Neural crest cell (in vitro differentiated cells): ENCODE measurements at regions not wholly inside any gene's neighbourhood (a gene's known extent, or its start where the extent isn't known, plus 50 kb on each side); places are given as distances from the start of the nearest gene placed in this dataset.

ENCODE experiments used
- DNase-seq: peaks from one replicate; pipeline ENCODE4 v3.0.0; 2021; ENCODE audit warnings: low read depth, mixed read lengths, low spot score
- H3K27ac Mint-ChIP-seq: one replicate; pipeline ENCODE4 v1.8.0; 2021; ENCODE audit warnings: mild to moderate bottlenecking, mixed read lengths; ENCODE audit not compliant: unreplicated experiment
- H3K27me3 Mint-ChIP-seq: 2 replicates; pipeline ENCODE4 v1.8.0; 2021; ENCODE audit warnings: low read depth, mild to moderate bottlenecking, mixed read lengths
- H3K36me3 Mint-ChIP-seq: 2 replicates; pipeline ENCODE4 v1.8.0; 2021; ENCODE audit warnings: low read depth, mild to moderate bottlenecking, mixed read lengths
- H3K4me1 Mint-ChIP-seq: 2 replicates; pipeline ENCODE4 v1.8.0; 2021; ENCODE audit warnings: mixed read lengths
- H3K4me3 Mint-ChIP-seq: one replicate; pipeline ENCODE4 v1.8.0; 2021; ENCODE audit warnings: mild to moderate bottlenecking, mixed read lengths
- H3K9me3 Mint-ChIP-seq: 2 replicates; pipeline ENCODE4 v1.8.0; 2021; ENCODE audit warnings: mixed read lengths
- TF ChIP-seq, protein P1 (sequence below): fragments of 200-600 bp; sonication (generic); conservative IDR thresholded peaks from 2 replicates; pipeline ENCODE4 v1.5.0; 2021; ENCODE audit warnings: antibody characterized with exemption, mild to moderate bottlenecking

DNA sequence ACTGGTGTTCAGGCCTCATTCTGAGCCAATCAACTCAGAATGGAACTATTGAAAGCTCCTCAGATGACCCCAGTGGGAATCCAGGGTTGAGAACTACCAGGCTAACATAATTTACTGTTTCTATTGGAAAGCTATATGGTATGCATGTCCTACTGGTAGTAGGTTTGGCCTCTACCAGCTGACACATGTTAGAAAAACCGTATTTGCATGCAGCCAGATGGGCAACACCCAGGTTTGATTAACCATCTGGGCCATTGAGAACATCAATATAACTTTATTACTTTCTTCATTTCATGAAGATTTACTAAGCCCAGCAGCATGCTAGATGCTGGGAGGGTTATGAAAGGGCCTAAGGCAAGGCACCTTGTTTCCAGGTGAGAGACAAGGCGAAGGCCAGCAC, 181.4 kb upstream of the PARP11 start:
- Mint-ChIP-seq H3K9me3 (peaks cover 5% of the 10 kb centered on the region), H3K27ac (no peak overlapping the region), H3K4me3 (no peak overlapping the region), H3K4me1 (no peaks in the 10 kb centered on the region), H3K36me3 (no peaks in the 10 kb centered on the region), H3K27me3 (peaks cover 5% of the 10 kb centered on the region)
- no peak for DNase-seq
- TF ChIP-seq, protein P1, sequence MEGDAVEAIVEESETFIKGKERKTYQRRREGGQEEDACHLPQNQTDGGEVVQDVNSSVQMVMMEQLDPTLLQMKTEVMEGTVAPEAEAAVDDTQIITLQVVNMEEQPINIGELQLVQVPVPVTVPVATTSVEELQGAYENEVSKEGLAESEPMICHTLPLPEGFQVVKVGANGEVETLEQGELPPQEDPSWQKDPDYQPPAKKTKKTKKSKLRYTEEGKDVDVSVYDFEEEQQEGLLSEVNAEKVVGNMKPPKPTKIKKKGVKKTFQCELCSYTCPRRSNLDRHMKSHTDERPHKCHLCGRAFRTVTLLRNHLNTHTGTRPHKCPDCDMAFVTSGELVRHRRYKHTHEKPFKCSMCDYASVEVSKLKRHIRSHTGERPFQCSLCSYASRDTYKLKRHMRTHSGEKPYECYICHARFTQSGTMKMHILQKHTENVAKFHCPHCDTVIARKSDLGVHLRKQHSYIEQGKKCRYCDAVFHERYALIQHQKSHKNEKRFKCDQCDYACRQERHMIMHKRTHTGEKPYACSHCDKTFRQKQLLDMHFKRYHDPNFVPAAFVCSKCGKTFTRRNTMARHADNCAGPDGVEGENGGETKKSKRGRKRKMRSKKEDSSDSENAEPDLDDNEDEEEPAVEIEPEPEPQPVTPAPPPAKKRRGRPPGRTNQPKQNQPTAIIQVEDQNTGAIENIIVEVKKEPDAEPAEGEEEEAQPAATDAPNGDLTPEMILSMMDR = no peak

DNA sequence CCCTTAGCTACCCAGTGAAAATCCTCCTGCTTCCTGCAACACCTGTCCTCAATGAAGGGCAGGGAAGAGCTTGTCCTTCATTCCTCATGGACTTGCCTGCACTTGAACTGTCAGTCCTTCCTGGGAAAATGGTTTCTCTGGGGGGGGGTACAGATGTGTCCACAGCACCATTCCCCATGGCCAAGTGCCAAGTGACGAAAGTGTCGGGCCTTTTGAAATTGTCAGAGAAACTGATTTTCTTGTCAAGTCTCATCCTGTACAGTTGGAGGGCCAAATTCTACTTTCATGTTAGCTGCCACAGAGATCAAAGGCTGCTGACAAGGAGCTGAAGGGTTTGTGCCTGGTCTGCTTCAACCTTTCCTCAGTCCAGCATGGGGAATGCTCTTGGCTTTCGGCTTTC, 179.5 kb upstream of the PARP11 start:
- H3K27me3 Mint-ChIP-seq = no peaks in the 10 kb centered on the region

DNA sequence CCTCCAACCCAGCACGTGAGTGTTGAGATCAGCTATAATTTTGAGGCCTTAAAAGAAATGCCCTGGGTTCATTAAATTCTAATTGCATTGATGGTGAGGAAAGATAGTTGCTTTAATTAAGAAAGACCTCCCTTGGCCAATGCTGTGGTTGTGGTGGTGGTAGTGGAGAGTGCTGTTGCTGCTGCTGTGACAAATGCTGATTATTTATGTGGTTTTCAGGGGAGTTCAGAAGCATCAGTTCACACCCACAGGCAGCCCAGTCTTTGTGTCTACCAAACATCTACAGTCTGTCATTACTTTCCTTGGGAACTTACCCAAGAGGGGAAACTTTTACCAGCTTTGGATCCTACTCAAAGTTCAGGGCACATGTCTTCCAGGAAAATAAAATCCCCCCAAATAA, 178.4 kb upstream of the PARP11 start:
- Mint-ChIP-seq H3K9me3 (peaks cover 5% of the 10 kb centered on the region), H3K27ac (no peak overlapping the region), H3K4me3 (no peak overlapping the region), H3K4me1 (peaks cover 10% of the 10 kb centered on the region), H3K36me3 (no peaks in the 10 kb centered on the region), H3K27me3 (no peaks in the 10 kb centered on the region)
- TF ChIP-seq, protein P1 = no peak
- DNase-seq = no peak

More for the DNA sequence above, 179.5 kb upstream of the PARP11 start:
- TF ChIP-seq, protein P1 = no peak
- Mint-ChIP-seq H3K9me3 (peaks cover 5% of the 10 kb centered on the region), H3K36me3 (no peaks in the 10 kb centered on the region), H3K4me3 (no peak overlapping the region), H3K27ac (no peak overlapping the region), H3K4me1 (no peaks in the 10 kb centered on the region)
- no peak for DNase-seq

DNA sequence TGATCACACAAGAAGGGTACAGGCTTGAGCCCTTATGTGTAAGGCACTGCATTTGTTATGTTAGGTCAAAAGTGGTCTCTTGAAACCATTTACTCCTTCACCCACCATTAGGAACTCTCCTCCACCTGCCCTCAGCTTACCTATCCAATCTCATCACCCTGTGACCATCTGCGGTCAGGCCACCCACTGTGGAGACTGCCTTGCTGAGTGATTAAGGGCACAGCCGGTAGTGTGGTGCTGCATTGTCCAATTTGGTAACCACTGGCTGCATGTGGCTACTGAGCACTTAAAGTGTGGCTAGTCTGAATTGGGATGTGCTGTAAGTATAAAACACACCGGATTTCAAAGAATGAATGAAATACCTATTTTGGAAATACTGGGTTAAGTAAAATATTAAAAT, 177.1 kb upstream of the PARP11 start:
- Mint-ChIP-seq H3K4me3 (no peak overlapping the region), H3K4me1 (peaks cover 22% of the 10 kb centered on the region), H3K27me3 (no peaks in the 10 kb centered on the region), H3K9me3 (no peaks in the 10 kb centered on the region), H3K36me3 (no peaks in the 10 kb centered on the region), H3K27ac (no peak overlapping the region)
- DNase-seq = no peak
- TF ChIP-seq, protein P1 = no peak

DNA sequence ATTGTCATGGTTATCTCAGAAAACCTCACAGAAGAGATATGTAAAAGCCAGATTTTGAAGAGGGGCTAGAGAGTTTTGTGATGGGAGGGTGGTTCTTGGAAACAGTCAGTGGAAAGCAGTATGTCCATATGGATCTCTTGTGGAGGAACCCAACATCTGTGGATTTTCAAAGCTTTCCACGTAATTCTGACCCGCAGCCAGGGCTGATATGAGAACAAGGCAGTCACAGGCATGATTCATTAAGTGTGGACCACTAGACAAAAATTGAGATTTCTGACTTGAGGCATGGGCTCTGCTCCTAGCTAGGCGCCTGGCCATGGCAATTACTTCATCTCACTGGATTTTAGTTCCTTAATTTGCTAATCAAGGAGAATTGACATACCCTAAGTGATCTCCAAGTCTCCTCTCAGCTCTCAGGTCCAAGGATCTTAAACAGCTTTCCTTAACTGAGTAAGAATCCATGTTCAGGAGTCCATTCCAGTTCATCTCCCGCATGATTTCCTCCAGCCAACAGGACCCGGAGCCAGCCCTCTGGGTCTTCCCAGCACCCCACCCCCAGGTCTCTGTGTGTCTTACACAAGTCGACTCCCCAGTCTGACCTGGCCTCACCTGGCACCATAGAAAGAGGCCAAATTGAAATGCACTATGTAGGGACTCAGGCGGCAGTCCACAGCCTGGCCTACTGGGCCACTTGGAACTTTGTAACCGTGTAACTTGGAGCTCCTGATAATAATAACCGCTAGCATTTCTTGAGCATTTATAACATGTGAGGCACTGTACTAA, 176.3 kb upstream of the PARP11 start:
- Mint-ChIP-seq H3K27me3 (no peaks in the 10 kb centered on the region), H3K36me3 (no peaks in the 10 kb centered on the region), H3K9me3 (no peaks in the 10 kb centered on the region), H3K27ac (no peak overlapping the region), H3K4me3 (no peak overlapping the region), H3K4me1 (peaks cover 30% of the 10 kb centered on the region)
- no peak for DNase-seq
- TF ChIP-seq, protein P1 = no peak
